GM12878 (cell line): ENCODE measurements at regions not wholly inside any gene's neighbourhood (a gene's known extent, or its start where the extent isn't known, plus 50 kb on each side); places are given as distances from the start of the nearest gene placed in this dataset.

Source experiments
- CHD2 ChIP-seq: IDR thresholded peaks from 2 replicates; pipeline ENCODE4 v1.6.1; 2011; ENCODE audit warnings: low read depth, low read length, improper control_type of control experiment, borderline replicate concordance
- CHD4 ChIP-seq: fragments of 200-600 bp; sonication (generic); IDR thresholded peaks from 2 replicates; pipeline ENCODE4 v1.6.1; 2016; ENCODE audit warnings: mild to moderate bottlenecking
- ESRRA ChIP-seq: IDR thresholded peaks from 2 replicates; pipeline ENCODE4 v1.6.1; 2012; ENCODE audit warnings: mild to moderate bottlenecking, low read length, improper control_type of control experiment
- RBBP5 ChIP-seq: fragments of 200-600 bp; sonication (generic); conservative IDR thresholded peaks from 2 replicates; pipeline ENCODE4 v1.6.1; 2016
- TCF12 ChIP-seq: IDR thresholded peaks from 2 replicates; pipeline ENCODE4 v1.6.1; 2011; ENCODE audit warnings: low read depth, mild to moderate bottlenecking, low read length
- ZBTB33 ChIP-seq: fragments of 450-650 bp; IDR thresholded peaks from 2 replicates; pipeline ENCODE4 v1.6.1; 2017; ENCODE audit warnings: mild to moderate bottlenecking
- TF ChIP-seq, protein P1 (sequence below): IDR thresholded peaks from 2 replicates; pipeline ENCODE4 v1.6.1; 2012; ENCODE audit warnings: low read length, inconsistent platforms

- TF ChIP-seq ESRRA (no peak), CHD2 (no peak), TCF12 (no peak), ZBTB33 (no peak), CHD4 (no peak), RBBP5 (no peak)
- TF ChIP-seq, protein P1, sequence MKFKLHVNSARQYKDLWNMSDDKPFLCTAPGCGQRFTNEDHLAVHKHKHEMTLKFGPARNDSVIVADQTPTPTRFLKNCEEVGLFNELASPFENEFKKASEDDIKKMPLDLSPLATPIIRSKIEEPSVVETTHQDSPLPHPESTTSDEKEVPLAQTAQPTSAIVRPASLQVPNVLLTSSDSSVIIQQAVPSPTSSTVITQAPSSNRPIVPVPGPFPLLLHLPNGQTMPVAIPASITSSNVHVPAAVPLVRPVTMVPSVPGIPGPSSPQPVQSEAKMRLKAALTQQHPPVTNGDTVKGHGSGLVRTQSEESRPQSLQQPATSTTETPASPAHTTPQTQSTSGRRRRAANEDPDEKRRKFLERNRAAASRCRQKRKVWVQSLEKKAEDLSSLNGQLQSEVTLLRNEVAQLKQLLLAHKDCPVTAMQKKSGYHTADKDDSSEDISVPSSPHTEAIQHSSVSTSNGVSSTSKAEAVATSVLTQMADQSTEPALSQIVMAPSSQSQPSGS = no peak
Measured at GRCh38 chr6:105460860-105461259, 58.0 kb upstream of the PREP start.
